HCT116 (cell line): ENCODE measurements at regions not wholly inside any gene's neighbourhood (a gene's known extent, or its start where the extent isn't known, plus 50 kb on each side); places are given as distances from the start of the nearest gene placed in this dataset.

Experiments
- EZH2 ChIP-seq: fragments of 200-600 bp; sonication (generic); IDR thresholded peaks from 2 replicates; pipeline ENCODE4 v1.6.1; 2017; ENCODE audit warnings: antibody characterized with exemption, mixed run types
- POLR2A ChIP-seq: IDR thresholded peaks from 2 replicates; pipeline ENCODE4 v1.7.0; 2011; ENCODE audit warnings: borderline replicate concordance; ENCODE audit not compliant: insufficient read depth, insufficient read length; ENCODE audit errors: extremely low read depth
- YY1 ChIP-seq: IDR thresholded peaks from 2 replicates; pipeline ENCODE4 v1.6.1; 2011; ENCODE audit warnings: low read length, low read depth, moderate library complexity, mild to moderate bottlenecking; ENCODE audit not compliant: insufficient replicate concordance; ENCODE audit errors: extremely low read depth
- TF ChIP-seq, protein P1 (sequence below), 3 experiments: fragments of 200-600 bp in 1 of 3; sonication (generic) in 1 of 3; IDR thresholded peaks in 2 of 3; conservative IDR thresholded peaks in 1 of 3; 2 replicates each; pipeline ENCODE4 v1.5.1; 2012 to 2017; ENCODE audit warnings: low read depth in 2 of 3, low read length in 2 of 3, antibody characterized with exemption in 1 of 3, borderline replicate concordance in 1 of 3, control low read depth in 1 of 3, mild to moderate bottlenecking in 1 of 3, mixed read lengths in 1 of 3, mixed run types in 1 of 3, moderate library complexity in 1 of 3; ENCODE audit not compliant: insufficient read depth in 1 of 3
- TF ChIP-seq, protein P2 (sequence below): IDR thresholded peaks from 2 replicates; pipeline ENCODE4 v1.6.1; 2012; ENCODE audit warnings: low read depth

DNA sequence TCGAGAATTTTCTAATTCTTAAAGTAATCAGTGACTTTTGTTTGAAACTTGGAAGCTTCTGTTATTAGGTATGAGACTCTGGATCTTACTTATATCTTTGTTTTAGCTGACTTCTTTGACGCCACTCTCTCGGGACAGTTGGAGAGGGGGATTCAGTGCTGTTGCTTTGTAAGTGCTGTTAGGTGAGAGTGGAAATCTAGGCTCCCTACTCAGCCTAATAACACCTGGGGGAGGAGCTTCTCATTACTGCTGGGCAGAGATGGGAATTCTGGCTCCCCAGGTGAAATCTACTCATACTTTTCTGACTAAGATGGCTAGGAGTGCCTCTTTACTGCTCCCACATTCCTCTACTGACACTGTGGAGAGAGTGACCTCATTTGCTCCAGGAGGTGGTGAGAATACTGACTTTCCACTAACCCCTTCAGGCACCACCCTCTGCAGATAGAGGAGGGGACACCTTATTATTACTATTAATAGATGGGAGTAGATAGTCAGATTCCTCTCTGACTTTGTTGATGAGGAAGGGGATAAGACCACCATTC is 324.9 kb upstream of the SPRY2 start:
- TF ChIP-seq POLR2A: no peak
- no peak for TF ChIP-seq YY1
- TF ChIP-seq, protein P1, sequence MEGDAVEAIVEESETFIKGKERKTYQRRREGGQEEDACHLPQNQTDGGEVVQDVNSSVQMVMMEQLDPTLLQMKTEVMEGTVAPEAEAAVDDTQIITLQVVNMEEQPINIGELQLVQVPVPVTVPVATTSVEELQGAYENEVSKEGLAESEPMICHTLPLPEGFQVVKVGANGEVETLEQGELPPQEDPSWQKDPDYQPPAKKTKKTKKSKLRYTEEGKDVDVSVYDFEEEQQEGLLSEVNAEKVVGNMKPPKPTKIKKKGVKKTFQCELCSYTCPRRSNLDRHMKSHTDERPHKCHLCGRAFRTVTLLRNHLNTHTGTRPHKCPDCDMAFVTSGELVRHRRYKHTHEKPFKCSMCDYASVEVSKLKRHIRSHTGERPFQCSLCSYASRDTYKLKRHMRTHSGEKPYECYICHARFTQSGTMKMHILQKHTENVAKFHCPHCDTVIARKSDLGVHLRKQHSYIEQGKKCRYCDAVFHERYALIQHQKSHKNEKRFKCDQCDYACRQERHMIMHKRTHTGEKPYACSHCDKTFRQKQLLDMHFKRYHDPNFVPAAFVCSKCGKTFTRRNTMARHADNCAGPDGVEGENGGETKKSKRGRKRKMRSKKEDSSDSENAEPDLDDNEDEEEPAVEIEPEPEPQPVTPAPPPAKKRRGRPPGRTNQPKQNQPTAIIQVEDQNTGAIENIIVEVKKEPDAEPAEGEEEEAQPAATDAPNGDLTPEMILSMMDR (IDR thresholded peaks at IDR 0.05 in 2 of 3, conservative IDR thresholded peaks at IDR 0.05 in 1 of 3; ENCODE audit: borderline replicate concordance in 1 of 3, insufficient read depth in 1 of 3, low read depth in 2 of 3, low read length in 2 of 3): no peak
- TF ChIP-seq EZH2: no peak
- TF ChIP-seq, protein P2, sequence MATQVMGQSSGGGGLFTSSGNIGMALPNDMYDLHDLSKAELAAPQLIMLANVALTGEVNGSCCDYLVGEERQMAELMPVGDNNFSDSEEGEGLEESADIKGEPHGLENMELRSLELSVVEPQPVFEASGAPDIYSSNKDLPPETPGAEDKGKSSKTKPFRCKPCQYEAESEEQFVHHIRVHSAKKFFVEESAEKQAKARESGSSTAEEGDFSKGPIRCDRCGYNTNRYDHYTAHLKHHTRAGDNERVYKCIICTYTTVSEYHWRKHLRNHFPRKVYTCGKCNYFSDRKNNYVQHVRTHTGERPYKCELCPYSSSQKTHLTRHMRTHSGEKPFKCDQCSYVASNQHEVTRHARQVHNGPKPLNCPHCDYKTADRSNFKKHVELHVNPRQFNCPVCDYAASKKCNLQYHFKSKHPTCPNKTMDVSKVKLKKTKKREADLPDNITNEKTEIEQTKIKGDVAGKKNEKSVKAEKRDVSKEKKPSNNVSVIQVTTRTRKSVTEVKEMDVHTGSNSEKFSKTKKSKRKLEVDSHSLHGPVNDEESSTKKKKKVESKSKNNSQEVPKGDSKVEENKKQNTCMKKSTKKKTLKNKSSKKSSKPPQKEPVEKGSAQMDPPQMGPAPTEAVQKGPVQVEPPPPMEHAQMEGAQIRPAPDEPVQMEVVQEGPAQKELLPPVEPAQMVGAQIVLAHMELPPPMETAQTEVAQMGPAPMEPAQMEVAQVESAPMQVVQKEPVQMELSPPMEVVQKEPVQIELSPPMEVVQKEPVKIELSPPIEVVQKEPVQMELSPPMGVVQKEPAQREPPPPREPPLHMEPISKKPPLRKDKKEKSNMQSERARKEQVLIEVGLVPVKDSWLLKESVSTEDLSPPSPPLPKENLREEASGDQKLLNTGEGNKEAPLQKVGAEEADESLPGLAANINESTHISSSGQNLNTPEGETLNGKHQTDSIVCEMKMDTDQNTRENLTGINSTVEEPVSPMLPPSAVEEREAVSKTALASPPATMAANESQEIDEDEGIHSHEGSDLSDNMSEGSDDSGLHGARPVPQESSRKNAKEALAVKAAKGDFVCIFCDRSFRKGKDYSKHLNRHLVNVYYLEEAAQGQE: no peak
